Astrocyte (in vitro differentiated cells and primary cell): ENCODE measurements at regions not wholly inside any gene's neighbourhood (a gene's known extent, or its start where the extent isn't known, plus 50 kb on each side); places are given as distances from the start of the nearest gene placed in this dataset.

Experiments used
- DNase-seq: peaks from one replicate; pipeline ENCODE4 v3.0.0-alpha.2; 2010; ENCODE audit warnings: low read depth
- FAIRE-seq: peaks from 2 replicates; lab custom pipeline; 2011; peaks lifted over from hg19 to GRCh38; lab: Jason Lieb, UNC
- H2AFZ ChIP-seq: 2 replicates; pipeline ENCODE4 v1.6.0; 2012; ENCODE audit warnings: low read depth, low read length, inconsistent platforms
- H3K27ac ChIP-seq: 2 replicates; pipeline ENCODE4 v1.5.1; 2011; ENCODE audit warnings: low read depth, low read length, inconsistent platforms
- H3K27me3 ChIP-seq: 2 replicates; pipeline ENCODE4 v1.6.0; 2011; ENCODE audit warnings: low read length, inconsistent platforms; ENCODE audit not compliant: insufficient read depth
- H3K36me3 ChIP-seq: 2 replicates; pipeline ENCODE4 v1.5.1; 2011; ENCODE audit warnings: low read length, inconsistent platforms; ENCODE audit not compliant: insufficient read depth
- H3K4me1 ChIP-seq: 2 replicates; pipeline ENCODE4 v1.5.1; 2011; ENCODE audit warnings: low read length, inconsistent platforms; ENCODE audit not compliant: insufficient read depth
- H3K4me2 ChIP-seq: 2 replicates; pipeline ENCODE4 v1.6.0; 2012; ENCODE audit warnings: low read length, inconsistent platforms
- H3K4me3 ChIP-seq: 2 replicates; pipeline ENCODE4 v1.5.1; 2011; ENCODE audit warnings: low read depth, mild to moderate bottlenecking, low read length, inconsistent platforms; ENCODE audit not compliant: insufficient read depth
- H3K79me2 ChIP-seq: 2 replicates; pipeline ENCODE4 v1.6.0; 2012; ENCODE audit warnings: mild to moderate bottlenecking, low read length, inconsistent platforms; ENCODE audit not compliant: insufficient read depth
- H3K9ac ChIP-seq: 2 replicates; pipeline ENCODE4 v1.6.0; 2012; ENCODE audit warnings: mild to moderate bottlenecking, low read length, inconsistent platforms
- H3K9me3 ChIP-seq: 2 replicates; pipeline ENCODE4 v1.5.1; 2012; ENCODE audit warnings: low read depth, mild to moderate bottlenecking, low read length, inconsistent platforms; ENCODE audit not compliant: insufficient read depth
- H4K20me1 ChIP-seq: 2 replicates; pipeline ENCODE4 v1.6.0; 2012; ENCODE audit warnings: low read length, inconsistent platforms; ENCODE audit not compliant: insufficient read depth
- H3K27ac Mint-ChIP-seq: one replicate; pipeline ENCODE4 v1.8.0; 2021; ENCODE audit warnings: mild to moderate bottlenecking, mixed read lengths; ENCODE audit not compliant: unreplicated experiment
- H3K27me3 Mint-ChIP-seq: one replicate; pipeline ENCODE4 v1.8.0; 2021; ENCODE audit warnings: low read depth, mixed read lengths; ENCODE audit not compliant: unreplicated experiment
- H3K36me3 Mint-ChIP-seq: one replicate; pipeline ENCODE4 v1.8.0; 2021; ENCODE audit warnings: low read depth, mixed read lengths; ENCODE audit not compliant: unreplicated experiment
- H3K4me1 Mint-ChIP-seq: one replicate; pipeline ENCODE4 v1.8.0; 2021; ENCODE audit warnings: low read depth, mixed read lengths; ENCODE audit not compliant: unreplicated experiment
- H3K4me3 Mint-ChIP-seq: one replicate; pipeline ENCODE4 v1.8.0; 2021; ENCODE audit warnings: mild to moderate bottlenecking, moderate library complexity, mixed read lengths; ENCODE audit not compliant: unreplicated experiment
- H3K9me3 Mint-ChIP-seq: one replicate; pipeline ENCODE4 v1.8.0; 2021; ENCODE audit warnings: mild to moderate bottlenecking, mixed read lengths; ENCODE audit not compliant: unreplicated experiment
- CTCF ChIP-seq: IDR thresholded peaks from 2 replicates; pipeline ENCODE4 v1.5.1; 2011; ENCODE audit warnings: low read depth, mild to moderate bottlenecking, inconsistent platforms, low read length, moderate library complexity; ENCODE audit not compliant: insufficient read depth
- EZH2 ChIP-seq: IDR thresholded peaks from 2 replicates; pipeline ENCODE4 v1.6.1; 2012; ENCODE audit warnings: mild to moderate bottlenecking, low read length, inconsistent platforms; ENCODE audit not compliant: insufficient read depth

GRCh38 chr10:6863381-6863780, 283.3 kb upstream of the PRKCQ start:
- no peak overlapping the region for H3K27ac ChIP-seq
- DNase-seq (no peak), FAIRE-seq (no peak)
- no peaks in the 10 kb centered on the region for H4K20me1 ChIP-seq
- no peak overlapping the region for H3K9ac ChIP-seq
- no peak overlapping the region for H3K4me2 ChIP-seq
- Mint-ChIP-seq H3K9me3 (no peaks in the 10 kb centered on the region), H3K36me3 (no peaks in the 10 kb centered on the region), H3K27me3 (peaks cover 2% of the 10 kb centered on the region), H3K4me3 (no peak overlapping the region), H3K27ac (no peak overlapping the region), H3K4me1 (no peaks in the 10 kb centered on the region)
- H2AFZ ChIP-seq = no peak overlapping the region
- H3K79me2 ChIP-seq = no peaks in the 10 kb centered on the region
- no peaks in the 10 kb centered on the region for H3K4me1 ChIP-seq
- H3K9me3 ChIP-seq = no peaks in the 10 kb centered on the region
- H3K36me3 ChIP-seq = no peaks in the 10 kb centered on the region
- H3K27me3 ChIP-seq = no peaks in the 10 kb centered on the region
- TF ChIP-seq EZH2 (no peak), CTCF (no peak)
- H3K4me3 ChIP-seq = no peak overlapping the region

GRCh38 chr10:6850452-6850851, 270.4 kb upstream of the PRKCQ start:
- no peaks in the 10 kb centered on the region for H4K20me1 ChIP-seq
- Mint-ChIP-seq H3K27ac (no peak overlapping the region), H3K27me3 (no peaks in the 10 kb centered on the region), H3K4me3 (no peak overlapping the region), H3K9me3 (no peaks in the 10 kb centered on the region), H3K36me3 (no peaks in the 10 kb centered on the region), H3K4me1 (no peaks in the 10 kb centered on the region)
- H3K4me3 ChIP-seq = no peak overlapping the region
- no peaks in the 10 kb centered on the region for H3K4me1 ChIP-seq
- H2AFZ ChIP-seq = no peak overlapping the region
- FAIRE-seq = no peak
- no peak overlapping the region for H3K4me2 ChIP-seq
- H3K36me3 ChIP-seq = no peaks in the 10 kb centered on the region
- no peak for DNase-seq
- H3K9ac ChIP-seq = no peak overlapping the region
- TF ChIP-seq EZH2 (no peak), CTCF (no peak)
- H3K79me2 ChIP-seq = no peaks in the 10 kb centered on the region
- no peak overlapping the region for H3K27ac ChIP-seq
- H3K27me3 ChIP-seq = no peaks in the 10 kb centered on the region
- H3K9me3 ChIP-seq = no peaks in the 10 kb centered on the region

- Histone ChIP-seq H3K27me3 (no peaks in the 10 kb centered on the region), H3K36me3 (no peaks in the 10 kb centered on the region), H3K9me3 (no peaks in the 10 kb centered on the region), H3K9ac (no peak overlapping the region), H3K4me2 (no peak overlapping the region), H3K27ac (no peak overlapping the region), H4K20me1 (no peaks in the 10 kb centered on the region), H2AFZ (no peak overlapping the region), H3K4me3 (no peak overlapping the region), H3K79me2 (no peaks in the 10 kb centered on the region), H3K4me1 (no peaks in the 10 kb centered on the region)
- no peak for DNase-seq
- no peak for FAIRE-seq
- no peaks in the 10 kb centered on the region for H3K36me3 Mint-ChIP-seq
- no peak overlapping the region for H3K27ac Mint-ChIP-seq
- no peak overlapping the region for H3K4me3 Mint-ChIP-seq
- H3K27me3 Mint-ChIP-seq = no peaks in the 10 kb centered on the region
- TF ChIP-seq EZH2 = no peak
- TF ChIP-seq CTCF = no peak
- H3K9me3 Mint-ChIP-seq = peaks cover 5% of the 10 kb centered on the region
- H3K4me1 Mint-ChIP-seq = no peaks in the 10 kb centered on the region
Measured at GRCh38 chr10:6847561-6847960, 267.5 kb upstream of the PRKCQ start.
